Neutrophil (primary cell): ENCODE measurements at regions not wholly inside any gene's neighbourhood (a gene's known extent, or its start where the extent isn't known, plus 50 kb on each side); places are given as distances from the start of the nearest gene placed in this dataset.

Source experiments
- H3K27ac ChIP-seq: fragments of 200-600 bp; sonication (generic); 2 replicates; pipeline ENCODE4 v1.5.1; 2016; ENCODE audit warnings: mild to moderate bottlenecking, moderate library complexity
- H3K27me3 ChIP-seq: fragments of 200-600 bp; sonication (generic); 2 replicates; pipeline ENCODE4 v1.6.0; 2016; ENCODE audit warnings: mild to moderate bottlenecking
- H3K36me3 ChIP-seq: fragments of 200-600 bp; sonication (generic); 2 replicates; pipeline ENCODE4 v1.5.1; 2017
- H3K4me1 ChIP-seq, 2 experiments: fragments of 200-600 bp in 1 of 2; sonication (generic) in 1 of 2; 1 replicate in 1 of 2; 2 replicates in 1 of 2; pipeline versions ENCODE4 v1.5.1 to v1.6.1; 2013 to 2016; ENCODE audit warnings: low read depth in 1 of 2, low read length in 1 of 2, mild to moderate bottlenecking in 1 of 2, moderate library complexity in 1 of 2; ENCODE audit not compliant: control insufficient read depth in 1 of 2, insufficient read depth in 1 of 2
- H3K4me3 ChIP-seq, 2 experiments: fragments of 200-600 bp in 1 of 2; sonication (generic) in 1 of 2; 1 replicate in 1 of 2; 2 replicates in 1 of 2; pipeline ENCODE4 v1.5.1; 2013 to 2016; ENCODE audit warnings: low read depth in 1 of 2, low read length in 1 of 2, mild to moderate bottlenecking in 1 of 2, moderate library complexity in 1 of 2
- H3K9me3 ChIP-seq: fragments of 200-600 bp; sonication (generic); 2 replicates; pipeline ENCODE4 v1.5.1; 2016
- TF ChIP-seq, protein P1 (sequence below): fragments of 200-600 bp; sonication (generic); IDR thresholded peaks from 2 replicates; pipeline ENCODE4 v1.5.1; 2016; ENCODE audit warnings: antibody characterized with exemption

DNA sequence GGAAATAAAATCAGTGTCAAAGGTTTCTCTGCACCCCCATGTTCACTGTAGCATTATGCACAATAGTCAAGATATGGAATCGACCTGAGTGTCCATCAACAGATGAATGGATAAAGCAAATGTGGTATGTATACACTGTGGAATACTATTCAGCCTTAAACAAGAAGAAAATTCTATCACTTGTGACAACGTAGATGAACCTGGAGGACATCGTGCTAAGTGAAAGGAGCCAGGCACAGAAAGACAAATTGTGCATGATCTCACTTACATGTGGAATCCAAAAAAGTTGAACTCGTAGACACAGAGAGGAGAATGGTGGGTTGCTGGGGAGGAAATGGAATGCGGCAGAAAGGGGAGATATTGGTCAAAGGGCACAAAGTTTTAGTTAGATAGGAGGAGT, 136.3 kb upstream of the ESR1 start:
- H3K27me3 ChIP-seq, result no peaks in the 10 kb centered on the region
- H3K9me3 ChIP-seq, result no peaks in the 10 kb centered on the region
- H3K36me3 ChIP-seq, result no peaks in the 10 kb centered on the region
- H3K27ac ChIP-seq, result no peak overlapping the region
- no peak overlapping the region for H3K4me3 ChIP-seq
- TF ChIP-seq, protein P1, sequence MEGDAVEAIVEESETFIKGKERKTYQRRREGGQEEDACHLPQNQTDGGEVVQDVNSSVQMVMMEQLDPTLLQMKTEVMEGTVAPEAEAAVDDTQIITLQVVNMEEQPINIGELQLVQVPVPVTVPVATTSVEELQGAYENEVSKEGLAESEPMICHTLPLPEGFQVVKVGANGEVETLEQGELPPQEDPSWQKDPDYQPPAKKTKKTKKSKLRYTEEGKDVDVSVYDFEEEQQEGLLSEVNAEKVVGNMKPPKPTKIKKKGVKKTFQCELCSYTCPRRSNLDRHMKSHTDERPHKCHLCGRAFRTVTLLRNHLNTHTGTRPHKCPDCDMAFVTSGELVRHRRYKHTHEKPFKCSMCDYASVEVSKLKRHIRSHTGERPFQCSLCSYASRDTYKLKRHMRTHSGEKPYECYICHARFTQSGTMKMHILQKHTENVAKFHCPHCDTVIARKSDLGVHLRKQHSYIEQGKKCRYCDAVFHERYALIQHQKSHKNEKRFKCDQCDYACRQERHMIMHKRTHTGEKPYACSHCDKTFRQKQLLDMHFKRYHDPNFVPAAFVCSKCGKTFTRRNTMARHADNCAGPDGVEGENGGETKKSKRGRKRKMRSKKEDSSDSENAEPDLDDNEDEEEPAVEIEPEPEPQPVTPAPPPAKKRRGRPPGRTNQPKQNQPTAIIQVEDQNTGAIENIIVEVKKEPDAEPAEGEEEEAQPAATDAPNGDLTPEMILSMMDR, result no peak
- no peaks in the 10 kb centered on the region for H3K4me1 ChIP-seq

DNA sequence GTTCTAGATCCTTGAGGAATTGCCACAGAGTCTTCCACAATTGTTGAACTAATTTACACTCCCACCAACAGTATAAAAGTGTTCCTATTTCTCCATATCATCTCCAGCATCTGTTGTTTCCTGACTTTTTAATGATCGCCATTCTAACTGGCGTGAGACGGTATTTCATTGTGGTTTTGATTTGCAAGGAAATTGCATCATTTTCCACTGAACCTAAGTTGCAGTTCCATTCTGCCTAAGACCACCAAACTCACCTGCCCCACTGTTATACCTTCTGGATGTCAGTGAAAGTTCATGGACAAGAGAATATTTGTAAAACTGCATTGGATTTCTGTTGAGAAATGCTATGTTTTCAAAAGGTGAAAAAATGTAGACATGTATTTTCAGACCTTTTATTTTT, 132.9 kb upstream of the ESR1 start:
- Histone ChIP-seq H3K27me3 (no peaks in the 10 kb centered on the region), H3K4me1 (no peaks in the 10 kb centered on the region), H3K27ac (no peak overlapping the region), H3K9me3 (no peaks in the 10 kb centered on the region), H3K36me3 (no peaks in the 10 kb centered on the region), H3K4me3 (no peak overlapping the region)
- TF ChIP-seq, protein P1, result no peak

DNA sequence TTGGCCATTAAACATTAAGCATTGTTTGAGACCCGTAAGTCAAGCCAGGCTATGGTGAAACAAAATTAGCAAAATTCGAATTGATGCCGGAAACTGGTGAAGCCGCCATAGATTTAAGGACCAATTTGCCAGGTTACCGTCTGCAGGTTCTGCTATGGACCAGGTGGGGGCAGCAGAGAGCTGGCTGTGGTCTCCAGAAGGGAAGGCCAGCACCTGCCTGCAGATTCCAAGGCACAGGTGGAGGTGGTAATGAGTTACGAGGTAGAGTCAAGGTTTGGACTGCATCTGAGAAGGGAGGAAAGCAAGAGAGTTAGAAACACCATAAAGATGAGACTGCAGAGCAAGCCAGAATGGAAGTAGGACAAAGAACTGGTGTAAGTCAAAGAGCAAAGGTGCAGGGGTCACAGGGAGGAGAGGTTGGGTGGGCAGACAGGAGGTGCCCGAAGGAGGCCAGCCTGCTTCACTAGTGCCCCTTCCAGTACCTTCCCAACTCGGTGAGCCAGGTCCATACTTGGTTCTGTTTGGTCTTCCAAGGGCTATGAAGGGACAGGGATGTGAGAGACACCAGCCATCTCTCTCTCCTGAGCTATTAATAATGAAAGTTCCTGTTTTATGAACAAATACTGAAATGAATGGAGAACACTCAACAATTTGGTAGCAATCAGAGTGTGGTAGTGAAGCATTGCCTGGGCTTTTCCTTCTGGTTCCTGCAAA, 131.6 kb upstream of the ESR1 start:
- H3K4me1 ChIP-seq, result no peaks in the 10 kb centered on the region
- H3K9me3 ChIP-seq, result no peaks in the 10 kb centered on the region
- no peaks in the 10 kb centered on the region for H3K36me3 ChIP-seq
- no peak overlapping the region for H3K4me3 ChIP-seq
- TF ChIP-seq, protein P1, result peak; percentile 79
- H3K27ac ChIP-seq, result no peak overlapping the region
- H3K27me3 ChIP-seq, result peaks cover under 1% of the 10 kb centered on the region

DNA sequence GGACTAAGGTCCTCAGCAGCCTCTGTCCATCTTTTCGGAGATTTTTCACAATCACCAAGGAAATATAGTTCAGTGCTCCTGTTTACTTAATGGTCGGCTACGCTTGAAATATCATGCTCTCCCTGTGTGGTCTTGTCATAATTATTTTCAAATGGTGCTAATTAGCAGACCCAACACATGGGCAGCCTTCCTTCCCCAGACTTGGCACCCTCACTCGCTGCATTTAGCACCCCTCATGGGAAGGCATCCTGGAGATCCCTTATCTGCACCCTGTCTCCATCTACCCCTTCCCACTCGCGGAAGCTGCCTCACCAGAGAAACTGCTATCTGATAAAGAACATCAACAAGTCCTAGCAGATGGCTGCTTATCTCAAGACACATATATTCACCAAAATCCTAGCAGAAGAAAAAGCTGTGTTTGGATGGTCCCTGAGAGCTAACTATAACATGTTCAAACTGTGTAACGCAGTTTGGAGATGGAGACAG, 131.0 kb upstream of the ESR1 start:
- no peaks in the 10 kb centered on the region for H3K9me3 ChIP-seq
- H3K4me3 ChIP-seq, result no peak overlapping the region
- no peak overlapping the region for H3K27ac ChIP-seq
- peaks cover 7% of the 10 kb centered on the region for H3K27me3 ChIP-seq
- TF ChIP-seq, protein P1, result no peak
- H3K4me1 ChIP-seq, result no peaks in the 10 kb centered on the region
- no peaks in the 10 kb centered on the region for H3K36me3 ChIP-seq

DNA sequence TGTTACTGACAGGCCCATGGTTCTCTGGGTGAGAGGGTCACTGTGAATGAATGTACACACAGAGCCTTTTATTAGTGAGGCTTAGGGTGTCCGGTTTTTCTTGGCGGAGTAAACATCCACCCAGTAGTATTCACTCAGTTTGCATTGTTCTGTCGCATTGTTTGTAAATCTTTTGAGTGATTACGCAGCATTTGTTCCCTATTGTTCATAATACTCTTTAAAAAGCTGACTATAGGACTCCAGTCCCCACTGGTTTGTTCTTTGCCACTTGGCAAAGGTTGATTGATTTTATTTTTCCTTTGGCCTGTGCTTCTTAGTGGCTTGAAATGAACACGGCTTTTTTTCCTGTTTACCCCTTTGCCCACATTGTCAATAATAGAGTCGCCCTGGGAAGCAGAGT, 130.1 kb upstream of the ESR1 start:
- H3K36me3 ChIP-seq, result no peaks in the 10 kb centered on the region
- peaks cover 16% of the 10 kb centered on the region for H3K27me3 ChIP-seq
- H3K27ac ChIP-seq, result no peak overlapping the region
- H3K9me3 ChIP-seq, result no peaks in the 10 kb centered on the region
- TF ChIP-seq, protein P1, result no peak
- no peaks in the 10 kb centered on the region for H3K4me1 ChIP-seq
- H3K4me3 ChIP-seq, result no peak overlapping the region
